ENCODE measurements at regions not wholly inside any gene's neighbourhood (a gene's known extent, or its start where the extent isn't known, plus 50 kb on each side); places are given as distances from the start of the nearest gene placed in this dataset.

- no peak for DNase-seq (ENCODE audit: low read depth)
- TF ChIP-seq CTCF (conservative IDR thresholded peaks at IDR 0.05; ENCODE audit: low read depth, low read length), result no peak
- H3K4me3 ChIP-seq (ENCODE audit: low read depth, low read length), result no peak overlapping the region
Measured at GRCh38 chr5:93294199-93294598, 286.8 kb downstream of the NR2F1-AS1 start.

GRCh38 chr5:93289942-93290341 is 291.1 kb downstream of the NR2F1-AS1 start:
- TF ChIP-seq CTCF (conservative IDR thresholded peaks at IDR 0.05; ENCODE audit: low read depth, low read length), result no peak
- H3K4me3 ChIP-seq (ENCODE audit: low read depth, low read length), result no peak overlapping the region
- DNase-seq (ENCODE audit: low read depth), result no peak

GRCh38 chr5:93285461-93285860 is 295.6 kb downstream of the NR2F1-AS1 start:
- no peak for TF ChIP-seq CTCF (conservative IDR thresholded peaks at IDR 0.05; ENCODE audit: low read depth, low read length)
- DNase-seq (ENCODE audit: low read depth), result no peak
- no peak overlapping the region for H3K4me3 ChIP-seq (ENCODE audit: low read depth, low read length)

- no peak for DNase-seq (ENCODE audit: low read depth)
- no peak for TF ChIP-seq CTCF (conservative IDR thresholded peaks at IDR 0.05; ENCODE audit: low read depth, low read length)
- H3K4me3 ChIP-seq (ENCODE audit: low read depth, low read length), result no peak overlapping the region
Measured at GRCh38 chr5:93281980-93282772, 298.8 kb downstream of the NR2F1-AS1 start.

- H3K4me3 ChIP-seq (ENCODE audit: low read depth, low read length), result no peak overlapping the region
- DNase-seq (ENCODE audit: low read depth), result no peak
- TF ChIP-seq CTCF (conservative IDR thresholded peaks at IDR 0.05; ENCODE audit: low read depth, low read length), result no peak
Measured at GRCh38 chr5:93280518-93280917, 300.5 kb downstream of the NR2F1-AS1 start.

GRCh38 chr5:93279296-93279963 is 301.6 kb downstream of the NR2F1-AS1 start:
- no peak for TF ChIP-seq CTCF (conservative IDR thresholded peaks at IDR 0.05; ENCODE audit: low read depth, low read length)
- no peak for DNase-seq (ENCODE audit: low read depth)
- no peak overlapping the region for H3K4me3 ChIP-seq (ENCODE audit: low read depth, low read length)

Data from epithelial cell of proximal tubule (primary cell).